Keratinocyte (primary cell): ENCODE measurements at regions not wholly inside any gene's neighbourhood (a gene's known extent, or its start where the extent isn't known, plus 50 kb on each side); places are given as distances from the start of the nearest gene placed in this dataset.

Experiments
- CTCF ChIP-seq, 3 experiments: IDR thresholded peaks in 1 of 3; conservative IDR thresholded peaks in 1 of 3; optimal IDR thresholded peaks in 1 of 3; 2 replicates in 2 of 3; 3 replicates in 1 of 3; pipeline versions ENCODE3 to v1.5.1; 2011; ENCODE audit warnings: low read length in 3 of 3, mild to moderate bottlenecking in 3 of 3, moderate library complexity in 2 of 3, control low read depth in 1 of 3, inconsistent platforms in 1 of 3; ENCODE audit not compliant: insufficient read depth in 2 of 3; ENCODE audit errors: extremely low read depth in 1 of 3
- EZH2 ChIP-seq: IDR thresholded peaks from one replicate; pipeline ENCODE4 v1.6.1; 2012; ENCODE audit warnings: inconsistent platforms, mild to moderate bottlenecking, low read length, moderate library complexity

GRCh38 chr1:110766336-110766647, 91.6 kb upstream of the KCNA3 start:
- TF ChIP-seq CTCF (optimal IDR thresholded peaks at IDR 0.05 in 1 of 3, IDR thresholded peaks at IDR 0.05 in 1 of 3, conservative IDR thresholded peaks at IDR 0.05 in 1 of 3; ENCODE audit: extremely low read depth in 1 of 3, insufficient read depth in 2 of 3, low read length in 3 of 3) (no peak), EZH2 (no peak)
